K562 (cell line): ENCODE measurements at regions not wholly inside any gene's neighbourhood (a gene's known extent, or its start where the extent isn't known, plus 50 kb on each side); places are given as distances from the start of the nearest gene placed in this dataset.

Experiments
- ATAC-seq: fragments of 200-7000 bp; cut with Tn5 transposase; 3 replicates; pipeline ENCODE4 v1.9.1; 2020; ENCODE audit warnings: moderate library complexity
- BruUV-seq: library from RNA; stranded (reverse); fragments of 400-500 nt; replicated peaks from 2 replicates; lab custom pipeline; 2021; lab: Mats Ljungman, UMichigan
- CTCF ChIA-PET: fragments of 300-600 bp; formaldehyde crosslinking; extraction: SDS; loops from one replicate; lab custom pipeline; 2021; ENCODE audit warnings: low intra/inter-chr PET ratio; lab: Yijun Ruan, JAX
- POLR2A ChIA-PET: fragments of 300-600, 350-650 bp; sonication (Branson Sonifier 250); formaldehyde crosslinking; extraction: SDS; loops from one replicate; lab custom pipeline; 2021; ENCODE audit warnings: antibody characterized with exemption, inconsistent platforms; lab: Yijun Ruan, JAX
- DNase-seq, 4 experiments: peaks; one replicate each; pipeline versions ENCODE4 v3.0.0 to v3.0.0-alpha.2; 2011 to 2018; ENCODE audit warnings: low spot score in 3 of 4, mixed read lengths in 3 of 4; ENCODE audit errors: extremely low read depth in 1 of 4
- FAIRE-seq: peaks from 2 replicates; lab custom pipeline; 2011; peaks lifted over from hg19 to GRCh38; lab: Jason Lieb, UNC
- H2AFZ ChIP-seq: 2 replicates; pipeline ENCODE4 v1.6.0; 2011; ENCODE audit warnings: low read depth, low read length, control low read depth, inconsistent platforms
- H3K27ac ChIP-seq: fragments of 200-600 bp; 3 replicates; pipeline ENCODE4 v1.8.0; 2011; ENCODE audit warnings: low read depth, mild to moderate bottlenecking, control low read depth, inconsistent platforms, low read length, moderate library complexity, mixed read lengths; ENCODE audit errors: extremely low read depth
- H3K27me3 ChIP-seq, 2 experiments: fragments of 300-600 bp in 1 of 2; 2 replicates in 1 of 2; 3 replicates in 1 of 2; pipeline versions ENCODE4 v1.6.0 to v1.8.0; 2011; ENCODE audit warnings: inconsistent platforms in 2 of 2, low read length in 2 of 2, mild to moderate bottlenecking in 1 of 2, mixed read lengths in 1 of 2, moderate library complexity in 1 of 2; ENCODE audit not compliant: control insufficient read depth in 2 of 2, insufficient read depth in 2 of 2
- H3K36me3 ChIP-seq: fragments of 300-600 bp; 3 replicates; pipeline ENCODE4 v1.8.0; 2011; ENCODE audit warnings: mild to moderate bottlenecking, low read length, inconsistent platforms; ENCODE audit not compliant: control insufficient read depth, insufficient read depth
- H3K4me1 ChIP-seq, 2 experiments: fragments of 200-600 bp in 1 of 2; replicated peaks in 1 of 2; 2 replicates in 1 of 2; 3 replicates in 1 of 2; pipeline versions ENCODE4 v1.5.1 to v1.8.0; 2011; ENCODE audit warnings: inconsistent platforms in 2 of 2, low read length in 2 of 2, mild to moderate bottlenecking in 1 of 2, mixed read lengths in 1 of 2, moderate library complexity in 1 of 2; ENCODE audit not compliant: control insufficient read depth in 2 of 2, insufficient read depth in 2 of 2
- H3K4me2 ChIP-seq: 2 replicates; pipeline ENCODE4 v1.6.1; 2011; ENCODE audit warnings: low read length, control low read depth, inconsistent platforms, mixed read lengths; ENCODE audit not compliant: insufficient read depth
- H3K4me3 ChIP-seq: fragments of 200-600 bp; sonication (generic), shearing (Covaris generic); 2 replicates; pipeline ENCODE4 v1.5.1; 2016; ENCODE audit warnings: control low read depth, inconsistent platforms
- H3K79me2 ChIP-seq: fragments of 200-600 bp; 3 replicates; pipeline ENCODE4 v1.8.0; 2011; ENCODE audit warnings: low read length, inconsistent platforms; ENCODE audit not compliant: control insufficient read depth, insufficient read depth
- H3K9ac ChIP-seq, 2 experiments: 2 replicates each; pipeline versions ENCODE4 v1.6.0 to v1.6.1; 2011; ENCODE audit warnings: low read depth in 2 of 2, low read length in 2 of 2, control low read depth in 1 of 2, inconsistent platforms in 1 of 2, mild to moderate bottlenecking in 1 of 2, mixed read lengths in 1 of 2; ENCODE audit not compliant: insufficient read depth in 1 of 2
- H3K9me1 ChIP-seq: one replicate; pipeline ENCODE4 v1.6.0; 2011; ENCODE audit warnings: inconsistent platforms, mild to moderate bottlenecking, low read length, moderate library complexity; ENCODE audit not compliant: control insufficient read depth, insufficient read depth
- H3K9me3 ChIP-seq: replicated peaks from 2 replicates; pipeline ENCODE4 v1.5.1; 2011; ENCODE audit warnings: low read depth, low read length, inconsistent platforms; ENCODE audit not compliant: control insufficient read depth, insufficient read depth
- H4K20me1 ChIP-seq: replicated peaks from 2 replicates; pipeline ENCODE4 v1.6.1; 2011; ENCODE audit warnings: low read length, inconsistent platforms, mixed read lengths; ENCODE audit not compliant: control insufficient read depth, insufficient read depth
- BRD4 ChIP-seq: fragments of 200-600 bp; sonication (generic); IDR thresholded peaks from 2 replicates; pipeline ENCODE4 v1.6.1; 2017; ENCODE audit warnings: inconsistent platforms
- CTCF ChIP-seq, 3 experiments: IDR thresholded peaks in 2 of 3; conservative IDR thresholded peaks in 1 of 3; 2 replicates each; pipeline ENCODE4 v1.5.1; 2011 to 2012; ENCODE audit warnings: low read length in 3 of 3, mild to moderate bottlenecking in 3 of 3, control low read depth in 2 of 3, improper control_type of control experiment in 1 of 3, inconsistent platforms in 1 of 3, low read depth in 1 of 3, mixed read lengths in 1 of 3, moderate library complexity in 1 of 3; ENCODE audit not compliant: insufficient read depth in 2 of 3
- PCBP1 ChIP-seq: fragments of 200-400 bp; formaldehyde crosslinking; IDR thresholded peaks from 2 replicates; pipeline ENCODE4 v1.6.1; 2018; ENCODE audit warnings: mild to moderate bottlenecking, low read depth, low read length; ENCODE audit not compliant: poor library complexity, severe bottlenecking
- SAFB ChIP-seq: fragments of 200-400 bp; formaldehyde crosslinking; IDR thresholded peaks from 2 replicates; pipeline ENCODE4 v1.6.1; 2017; ENCODE audit warnings: low read depth, low read length, borderline replicate concordance
- ZNF707 ChIP-seq: fragments of 250-450 bp; sonication (Bioruptor Pico); conservative IDR thresholded peaks from 2 replicates; pipeline ENCODE4 v1.8.0; 2022; ENCODE audit warnings: inconsistent platforms, mild to moderate bottlenecking, moderate library complexity
- WGBS: fragments of 100-300 bp; shearing (Covaris generic); methylation state at CpG from one replicate; pipeline ENCODE4 v1.1.6; 2016; ENCODE audit warnings: low coverage, mixed read lengths; ENCODE audit not compliant: insufficient coverage; ENCODE audit errors: missing lambda C conversion rate; 5-methylcytosine and 5-hydroxymethylcytosine counted together
- in situ Hi-C: fragments of 300-500 bp; cut with MboI; formaldehyde crosslinking; loops from 4 replicates; pipeline ENCODE4 v1.15.0; 2018; ENCODE audit warnings: inconsistent platforms, mixed read lengths
- intact Hi-C: fragments of 100-400 bp; cut with micrococcal nuclease; formaldehyde crosslinking; loops from 2 replicates; pipeline ENCODE4 v1.14.2; 2022

GRCh38 chr14:22122227-22122818 lies 448.7 kb upstream of the OR4E1 start:
- TF ChIP-seq CTCF (IDR thresholded peaks at IDR 0.05 in 2 of 3, conservative IDR thresholded peaks at IDR 0.05 in 1 of 3; ENCODE audit: insufficient read depth in 2 of 3, low read depth in 1 of 3, low read length in 3 of 3) (peak in 1 of 3 experiments; percentile 11; a peak in 1 of 6 replicates), SAFB (no peak)
- FAIRE-seq = no peak
- Histone ChIP-seq H3K36me3 (no peaks in the 10 kb centered on the region), H3K9me1 (no peaks in the 10 kb centered on the region), H3K4me1 (no peaks in the 10 kb centered on the region), H3K4me3 (no peak overlapping the region), H4K20me1 (no peaks in the 10 kb centered on the region), H3K27me3 (no peaks in the 10 kb centered on the region), H3K27ac (no peak overlapping the region), H2AFZ (no peak overlapping the region), H3K79me2 (no peaks in the 10 kb centered on the region), H3K9me3 (no peaks in the 10 kb centered on the region), H3K9ac (no peak overlapping the region), H3K4me2 (no peak overlapping the region)
- intact Hi-C loops = no loop called here
- BruUV-seq = no TSS peak
- ATAC-seq = no peak
- ChIA-PET CTCF (no interaction called here), POLR2A (no interaction called here)
- DNase-seq = no peak
- in situ Hi-C loops = no loop called here
- WGBS = 5% methylated on average over 4 of the region's 4 CpGs

- Histone ChIP-seq H3K9ac (no peak overlapping the region), H3K27me3 (no peaks in the 10 kb centered on the region), H3K9me3 (no peaks in the 10 kb centered on the region), H4K20me1 (no peaks in the 10 kb centered on the region), H3K4me2 (no peak overlapping the region), H3K4me3 (no peak overlapping the region), H2AFZ (no peak overlapping the region), H3K9me1 (no peaks in the 10 kb centered on the region), H3K27ac (no peak overlapping the region), H3K79me2 (no peaks in the 10 kb centered on the region), H3K36me3 (no peaks in the 10 kb centered on the region), H3K4me1 (no peaks in the 10 kb centered on the region)
- in situ Hi-C loops (no loop called here), intact Hi-C loops (no loop called here)
- WGBS = 30% methylated on average over 3 of the region's 3 CpGs
- no peak for DNase-seq
- no peak for ATAC-seq
- FAIRE-seq = no peak
- BruUV-seq = no TSS peak
- ChIA-PET POLR2A (no interaction called here), CTCF (no interaction called here)
- TF ChIP-seq ZNF707 (CRISPR knock-in tag) (no peak), BRD4 (no peak), PCBP1 (no peak)
These were observed 445.4 kb upstream of the OR4E1 start for GRCh38 chr14:22118899-22119477.
